A673 (cell line): ENCODE measurements at regions not wholly inside any gene's neighbourhood (a gene's known extent, or its start where the extent isn't known, plus 50 kb on each side); places are given as distances from the start of the nearest gene placed in this dataset.

Source experiments
- CTCF ChIP-seq: fragments of 300-800, 200-600 bp; sonication (generic); conservative IDR thresholded peaks from 2 replicates; pipeline ENCODE4 v1.5.1; 2017; ENCODE audit warnings: low read depth, mild to moderate bottlenecking, antibody characterized with exemption, low read length, moderate library complexity, mixed read lengths
- EZH2 ChIP-seq: fragments of 200-600 bp; sonication (generic); IDR thresholded peaks from 2 replicates; pipeline ENCODE4 v1.6.1; 2017; ENCODE audit warnings: borderline replicate concordance, low read depth, mild to moderate bottlenecking, mixed read lengths, antibody characterized with exemption, low read length; ENCODE audit not compliant: poor library complexity, severe bottlenecking

GRCh38 chr1:184237588-184237987, 149.2 kb upstream of the C1orf21 start:
- TF ChIP-seq CTCF (no peak), EZH2 (no peak)
